ENCODE measurements at regions not wholly inside any gene's neighbourhood (a gene's known extent, or its start where the extent isn't known, plus 50 kb on each side); places are given as distances from the start of the nearest gene placed in this dataset.

GRCh38 chr18:40867459-40867858 is 1087.6 kb upstream of the PIK3C3 start:
- TF ChIP-seq CTCF (IDR thresholded peaks at IDR 0.05; ENCODE audit: extremely low read depth in 1 of 2, insufficient read depth in 1 of 2, low read depth in 1 of 2, low read length in 2 of 2) (no peak), POLR2A (IDR thresholded peaks at IDR 0.05; ENCODE audit: low read depth, low read length) (no peak), MAX (IDR thresholded peaks at IDR 0.05; ENCODE audit: insufficient read depth, insufficient read length) (no peak)

Measured in endothelial cell of umbilical vein (primary cell).